ENCODE measurements at regions not wholly inside any gene's neighbourhood (a gene's known extent, or its start where the extent isn't known, plus 50 kb on each side); places are given as distances from the start of the nearest gene placed in this dataset.

GRCh38 chr12:84601483-84601882 is 311.1 kb downstream of the SLC6A15 start:
- intact Hi-C loops (cut with DNase I), result no loop called here
- Histone ChIP-seq H3K9me3 (no peaks in the 10 kb centered on the region), H3K4me1 (no peaks in the 10 kb centered on the region), H3K27ac (no peak overlapping the region), H3K4me3 (no peak overlapping the region), H3K36me3 (no peaks in the 10 kb centered on the region), H3K27me3 (ENCODE audit: low read depth) (no peaks in the 10 kb centered on the region)
- ATAC-seq (no peak), DNase-seq (no peak)
- TF ChIP-seq CTCF (IDR thresholded peaks at IDR 0.05), result no peak

- Histone ChIP-seq H3K36me3 (no peaks in the 10 kb centered on the region), H3K27me3 (ENCODE audit: low read depth) (no peaks in the 10 kb centered on the region), H3K4me3 (no peak overlapping the region), H3K9me3 (no peaks in the 10 kb centered on the region), H3K4me1 (no peaks in the 10 kb centered on the region), H3K27ac (no peak overlapping the region)
- no peak for ATAC-seq
- DNase-seq, result no peak
- no peak for TF ChIP-seq CTCF (IDR thresholded peaks at IDR 0.05)
- intact Hi-C loops (cut with DNase I), result no loop called here
Measured at GRCh38 chr12:84599539-84599938, 313.1 kb downstream of the SLC6A15 start.

GRCh38 chr12:84596266-84596665 is 316.3 kb downstream of the SLC6A15 start:
- H3K4me1 ChIP-seq, result no peaks in the 10 kb centered on the region
- TF ChIP-seq CTCF (IDR thresholded peaks at IDR 0.05), result no peak
- intact Hi-C loops (cut with DNase I), result no loop called here
- H3K36me3 ChIP-seq, result no peaks in the 10 kb centered on the region
- ATAC-seq, result no peak
- H3K27ac ChIP-seq, result no peak overlapping the region
- H3K4me3 ChIP-seq, result no peak overlapping the region
- no peaks in the 10 kb centered on the region for H3K9me3 ChIP-seq
- DNase-seq, result no peak
- no peaks in the 10 kb centered on the region for H3K27me3 ChIP-seq (ENCODE audit: low read depth)

- DNase-seq, result no peak
- no peak overlapping the region for H3K4me3 ChIP-seq
- no peak overlapping the region for H3K27ac ChIP-seq
- H3K4me1 ChIP-seq, result no peaks in the 10 kb centered on the region
- H3K36me3 ChIP-seq, result no peaks in the 10 kb centered on the region
- TF ChIP-seq CTCF (IDR thresholded peaks at IDR 0.05), result no peak
- H3K27me3 ChIP-seq (ENCODE audit: low read depth), result no peaks in the 10 kb centered on the region
- no peaks in the 10 kb centered on the region for H3K9me3 ChIP-seq
- ATAC-seq, result no peak
- intact Hi-C loops (cut with DNase I), result no loop called here
Measured at GRCh38 chr12:84594157-84594556, 318.4 kb downstream of the SLC6A15 start.

- no peak for TF ChIP-seq CTCF (IDR thresholded peaks at IDR 0.05)
- Histone ChIP-seq H3K9me3 (no peaks in the 10 kb centered on the region), H3K27ac (no peak overlapping the region), H3K4me1 (no peaks in the 10 kb centered on the region), H3K36me3 (no peaks in the 10 kb centered on the region), H3K4me3 (no peak overlapping the region), H3K27me3 (ENCODE audit: low read depth) (no peaks in the 10 kb centered on the region)
- intact Hi-C loops (cut with DNase I), result no loop called here
- no peak for ATAC-seq
- no peak for DNase-seq
Measured at GRCh38 chr12:84585776-84586395, 326.7 kb downstream of the SLC6A15 start.

GRCh38 chr12:84572196-84572595 is 340.4 kb downstream of the SLC6A15 start:
- Histone ChIP-seq H3K4me1 (no peaks in the 10 kb centered on the region), H3K9me3 (no peaks in the 10 kb centered on the region), H3K27ac (no peak overlapping the region), H3K36me3 (no peaks in the 10 kb centered on the region), H3K27me3 (ENCODE audit: low read depth) (no peaks in the 10 kb centered on the region), H3K4me3 (no peak overlapping the region)
- no peak for TF ChIP-seq CTCF (IDR thresholded peaks at IDR 0.05)
- DNase-seq (no peak), ATAC-seq (no peak)
- intact Hi-C loops (cut with DNase I), result no loop called here

Measured in lower lobe of right lung (tissue), 2 donors.